ENCODE measurements at regions not wholly inside any gene's neighbourhood (a gene's known extent, or its start where the extent isn't known, plus 50 kb on each side); places are given as distances from the start of the nearest gene placed in this dataset.

GRCh38 chr21:19986396-19986795 is 1011.8 kb upstream of the NCAM2 start:
- intact Hi-C loops (cut with DNase I) = no loop called here
- Histone ChIP-seq H3K27me3 (no peaks in the 10 kb centered on the region), H3K27ac (no peak overlapping the region), H3K4me1 (no peaks in the 10 kb centered on the region), H3K9me3 (peaks cover 0 to 26% (median 0%) of the 10 kb centered on the region in 11 donors), H3K4me3 (no peak overlapping the region), H3K36me3 (no peaks in the 10 kb centered on the region)
- WGBS, 2 donors = 93 to 95% methylated on average over 2 of the region's 2 CpGs
- no peak for DNase-seq
- ATAC-seq = no peak
- no peak for TF ChIP-seq CTCF (IDR thresholded peaks at IDR 0.05)

GRCh38 chr21:19987671-19988070 is 1010.5 kb upstream of the NCAM2 start:
- 78 to 83% methylated on average over 4 of the region's 4 CpGs for WGBS, 2 donors
- H3K36me3 ChIP-seq = no peaks in the 10 kb centered on the region
- DNase-seq = no peak
- H3K4me1 ChIP-seq = no peaks in the 10 kb centered on the region
- no peak overlapping the region for H3K27ac ChIP-seq
- peaks cover 0 to 26% (median 0%) of the 10 kb centered on the region in 11 donors for H3K9me3 ChIP-seq
- intact Hi-C loops (cut with DNase I) = loop anchor here in 1 of 10 donors (2.0 kb wide), 1 partner anchor 45 kb away; no protein-coding TSS in a partner anchor
- no peaks in the 10 kb centered on the region for H3K27me3 ChIP-seq
- H3K4me3 ChIP-seq = no peak overlapping the region
- no peak for TF ChIP-seq CTCF (IDR thresholded peaks at IDR 0.05)
- ATAC-seq = no peak

GRCh38 chr21:19992540-19992939 is 1005.7 kb upstream of the NCAM2 start:
- no peaks in the 10 kb centered on the region for H3K4me1 ChIP-seq
- H3K4me3 ChIP-seq = no peak overlapping the region
- H3K27me3 ChIP-seq = no peaks in the 10 kb centered on the region
- no peak for DNase-seq
- peaks cover 0 to 26% (median 0%) of the 10 kb centered on the region in 11 donors for H3K9me3 ChIP-seq
- ATAC-seq = no peak
- H3K36me3 ChIP-seq = no peaks in the 10 kb centered on the region
- no peak overlapping the region for H3K27ac ChIP-seq
- intact Hi-C loops (cut with DNase I) = no loop called here
- TF ChIP-seq CTCF (IDR thresholded peaks at IDR 0.05) = no peak

GRCh38 chr21:19993268-19993667 is 1004.9 kb upstream of the NCAM2 start:
- intact Hi-C loops (cut with DNase I) = no loop called here
- no peak for TF ChIP-seq CTCF (IDR thresholded peaks at IDR 0.05)
- WGBS, 2 donors = 63 to 75% methylated on average over 4 of the region's 4 CpGs
- no peak for DNase-seq
- Histone ChIP-seq H3K4me1 (no peaks in the 10 kb centered on the region), H3K36me3 (no peaks in the 10 kb centered on the region), H3K27ac (no peak overlapping the region), H3K9me3 (peaks cover 0 to 25% (median 0%) of the 10 kb centered on the region in 11 donors), H3K4me3 (no peak overlapping the region), H3K27me3 (no peaks in the 10 kb centered on the region)
- ATAC-seq = no peak
